ENCODE measurements at regions not wholly inside any gene's neighbourhood (a gene's known extent, or its start where the extent isn't known, plus 50 kb on each side); places are given as distances from the start of the nearest gene placed in this dataset.

DNA sequence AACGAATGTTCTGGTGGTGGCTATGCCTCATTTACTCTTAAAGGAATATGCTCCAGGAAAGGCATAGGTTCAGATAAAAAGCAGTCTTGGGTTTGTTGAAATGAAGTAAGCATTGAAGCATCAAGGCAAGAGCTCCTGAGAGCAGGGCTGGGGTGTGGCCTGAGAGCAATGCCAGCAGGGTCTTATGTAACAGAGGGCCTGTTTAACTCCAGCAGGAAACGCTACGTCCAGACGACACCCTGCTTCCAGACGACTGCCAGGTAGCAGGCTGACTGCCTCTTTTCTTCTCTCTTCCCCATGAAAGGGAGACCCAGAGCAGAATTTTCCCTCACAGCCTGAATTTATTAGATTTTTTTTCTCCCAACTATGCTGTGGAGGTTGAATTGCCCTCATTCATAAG, 127.2 kb upstream of the SLC5A12 start:
- ATAC-seq (no peak), DNase-seq (peak in 3 of 4 donors; percentile 8 to 37 (median 18))
- Histone ChIP-seq H3K4me1 (no peaks in the 10 kb centered on the region), H3K4me3 (no peak overlapping the region), H3K9me3 (no peaks in the 10 kb centered on the region), H3K27me3 (no peaks in the 10 kb centered on the region), H3K27ac (no peak overlapping the region), H3K36me3 (replicated peaks in 1 of 2; ENCODE audit: insufficient read depth in 1 of 2, low read depth in 2 of 2) (no peaks in the 10 kb centered on the region)
- 10 to 12% methylated on average over 5 of the region's 5 CpGs for WGBS, 2 donors
- no peak for TF ChIP-seq POLR2A (IDR thresholded peaks at IDR 0.05)
- TF ChIP-seq, protein P1, sequence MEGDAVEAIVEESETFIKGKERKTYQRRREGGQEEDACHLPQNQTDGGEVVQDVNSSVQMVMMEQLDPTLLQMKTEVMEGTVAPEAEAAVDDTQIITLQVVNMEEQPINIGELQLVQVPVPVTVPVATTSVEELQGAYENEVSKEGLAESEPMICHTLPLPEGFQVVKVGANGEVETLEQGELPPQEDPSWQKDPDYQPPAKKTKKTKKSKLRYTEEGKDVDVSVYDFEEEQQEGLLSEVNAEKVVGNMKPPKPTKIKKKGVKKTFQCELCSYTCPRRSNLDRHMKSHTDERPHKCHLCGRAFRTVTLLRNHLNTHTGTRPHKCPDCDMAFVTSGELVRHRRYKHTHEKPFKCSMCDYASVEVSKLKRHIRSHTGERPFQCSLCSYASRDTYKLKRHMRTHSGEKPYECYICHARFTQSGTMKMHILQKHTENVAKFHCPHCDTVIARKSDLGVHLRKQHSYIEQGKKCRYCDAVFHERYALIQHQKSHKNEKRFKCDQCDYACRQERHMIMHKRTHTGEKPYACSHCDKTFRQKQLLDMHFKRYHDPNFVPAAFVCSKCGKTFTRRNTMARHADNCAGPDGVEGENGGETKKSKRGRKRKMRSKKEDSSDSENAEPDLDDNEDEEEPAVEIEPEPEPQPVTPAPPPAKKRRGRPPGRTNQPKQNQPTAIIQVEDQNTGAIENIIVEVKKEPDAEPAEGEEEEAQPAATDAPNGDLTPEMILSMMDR (IDR thresholded peaks at IDR 0.05) = no peak
- intact Hi-C loops (cut with DNase I) = no loop called here

DNA sequence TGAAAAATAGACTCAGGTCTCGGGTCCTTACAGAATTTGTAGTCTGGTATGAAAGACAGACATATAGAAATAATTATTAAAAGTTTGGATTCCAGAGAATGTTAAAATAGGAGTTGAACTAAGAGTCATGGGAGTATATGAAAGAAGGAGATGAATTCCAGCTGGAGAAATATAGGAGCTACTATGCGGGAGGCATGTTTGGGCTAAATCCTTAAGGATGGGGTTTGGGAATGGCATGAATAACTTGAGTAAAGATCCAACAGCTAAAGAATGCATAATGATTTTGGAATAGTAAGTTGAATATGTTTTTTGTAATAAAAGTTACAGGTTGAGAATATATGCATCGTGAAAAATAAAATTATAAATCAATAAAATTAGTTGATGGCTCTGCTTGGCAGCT, 129.4 kb upstream of the SLC5A12 start:
- DNase-seq = no peak
- Histone ChIP-seq H3K27me3 (no peaks in the 10 kb centered on the region), H3K36me3 (replicated peaks in 1 of 2; ENCODE audit: insufficient read depth in 1 of 2, low read depth in 2 of 2) (no peaks in the 10 kb centered on the region), H3K9me3 (no peaks in the 10 kb centered on the region), H3K4me1 (no peaks in the 10 kb centered on the region), H3K27ac (no peak overlapping the region), H3K4me3 (no peak overlapping the region)
- no peak for TF ChIP-seq POLR2A (IDR thresholded peaks at IDR 0.05)
- TF ChIP-seq, protein P1 (IDR thresholded peaks at IDR 0.05) = no peak
- no peak for ATAC-seq
- WGBS, 2 donors = 76 to 80% methylated on average over 3 of the region's 3 CpGs
- intact Hi-C loops (cut with DNase I) = no loop called here

DNA sequence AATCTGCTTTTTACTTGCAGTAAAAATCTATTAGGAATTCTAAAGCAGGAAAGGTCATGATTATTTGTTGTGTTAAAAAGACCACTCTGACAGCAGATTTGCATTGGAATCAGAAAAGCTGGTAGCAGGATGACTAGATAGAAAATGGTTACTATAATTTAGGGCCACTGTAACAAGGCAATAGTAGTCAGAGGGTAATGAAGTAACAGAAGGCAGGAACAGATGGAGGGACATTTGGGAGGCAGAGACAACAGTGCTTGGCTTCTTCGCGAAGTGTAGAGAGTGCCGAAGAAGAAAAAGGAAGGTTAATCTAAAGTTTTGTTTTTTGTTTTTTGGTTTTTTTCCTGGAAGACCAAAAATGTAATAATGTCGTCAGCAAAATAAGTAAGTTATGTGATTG, 129.8 kb upstream of the SLC5A12 start:
- H3K36me3 ChIP-seq (replicated peaks in 1 of 2; ENCODE audit: insufficient read depth in 1 of 2, low read depth in 2 of 2) = no peaks in the 10 kb centered on the region
- no peak for DNase-seq
- no peak overlapping the region for H3K27ac ChIP-seq
- no peaks in the 10 kb centered on the region for H3K4me1 ChIP-seq
- no peaks in the 10 kb centered on the region for H3K9me3 ChIP-seq
- no peak overlapping the region for H3K4me3 ChIP-seq
- WGBS, 2 donors = 88 to 92% methylated on average over 4 of the region's 4 CpGs
- no peaks in the 10 kb centered on the region for H3K27me3 ChIP-seq
- intact Hi-C loops (cut with DNase I) = no loop called here
- TF ChIP-seq, protein P1 (IDR thresholded peaks at IDR 0.05) = no peak
- TF ChIP-seq POLR2A (IDR thresholded peaks at IDR 0.05) = no peak
- no peak for ATAC-seq

DNA sequence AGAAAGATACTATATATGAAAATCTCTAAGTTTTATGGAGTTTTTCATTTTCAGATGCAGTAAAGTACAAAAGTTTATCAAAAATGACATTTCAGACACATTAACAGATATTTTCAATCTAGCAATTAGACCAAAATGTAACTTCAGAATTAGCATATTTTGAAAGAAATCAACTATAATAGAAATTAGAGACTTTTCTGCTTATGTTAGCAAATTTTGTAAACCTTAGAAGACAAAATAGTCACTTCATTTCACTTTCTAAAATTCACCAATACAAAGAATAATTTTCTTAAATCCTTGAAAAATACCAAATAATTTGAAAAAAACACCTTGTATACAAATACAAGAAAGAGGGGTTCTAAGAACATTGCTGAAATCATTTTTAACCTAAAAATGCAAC, 135.8 kb upstream of the FIBIN start:
- H3K27me3 ChIP-seq = no peaks in the 10 kb centered on the region
- no peaks in the 10 kb centered on the region for H3K36me3 ChIP-seq (replicated peaks in 1 of 2; ENCODE audit: insufficient read depth in 1 of 2, low read depth in 2 of 2)
- no peaks in the 10 kb centered on the region for H3K9me3 ChIP-seq
- no peak for TF ChIP-seq POLR2A (IDR thresholded peaks at IDR 0.05)
- TF ChIP-seq, protein P1 (IDR thresholded peaks at IDR 0.05) = no peak
- H3K4me3 ChIP-seq = no peak overlapping the region
- DNase-seq (no peak), ATAC-seq (no peak)
- H3K4me1 ChIP-seq = no peaks in the 10 kb centered on the region
- intact Hi-C loops (cut with DNase I) = no loop called here
- no peak overlapping the region for H3K27ac ChIP-seq

DNA sequence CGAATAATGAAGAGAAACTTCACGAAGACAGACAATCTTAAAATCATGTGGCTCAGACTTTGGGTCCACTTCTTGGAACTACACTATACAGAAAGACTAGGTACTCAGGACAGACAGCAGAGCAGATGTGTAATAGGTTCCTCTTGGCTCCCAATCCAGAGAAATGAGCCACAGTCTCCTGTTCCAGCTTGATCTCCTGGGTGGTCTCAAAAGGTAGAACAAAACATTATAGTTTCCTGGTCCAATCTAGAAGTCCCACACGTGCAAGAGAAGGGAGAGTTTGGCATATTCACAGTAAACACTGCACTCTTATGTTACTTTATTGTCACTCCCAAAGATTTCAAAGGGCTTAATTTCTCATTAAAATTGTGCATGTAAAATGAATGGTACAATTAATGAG, 134.5 kb upstream of the FIBIN start:
- ATAC-seq (no peak), DNase-seq (no peak)
- H3K4me1 ChIP-seq = no peaks in the 10 kb centered on the region
- no peaks in the 10 kb centered on the region for H3K27me3 ChIP-seq
- no peaks in the 10 kb centered on the region for H3K9me3 ChIP-seq
- WGBS, 2 donors = 55 to 64% methylated on average over 3 of the region's 3 CpGs
- intact Hi-C loops (cut with DNase I) = no loop called here
- no peak overlapping the region for H3K4me3 ChIP-seq
- no peak overlapping the region for H3K27ac ChIP-seq
- TF ChIP-seq POLR2A (IDR thresholded peaks at IDR 0.05) = no peak
- TF ChIP-seq, protein P1 (IDR thresholded peaks at IDR 0.05) = no peak
- H3K36me3 ChIP-seq (replicated peaks in 1 of 2; ENCODE audit: insufficient read depth in 1 of 2, low read depth in 2 of 2) = no peaks in the 10 kb centered on the region

All from body of pancreas (tissue), 4 donors.